Stimulated activated CD4-positive, alpha-beta T cell treated with anti-CD3 and anti-CD28 coated beads, Interleukin-2, amount 100 ng/mL, for 48 hours (primary cell): ENCODE measurements at regions not wholly inside any gene's neighbourhood (a gene's known extent, or its start where the extent isn't known, plus 50 kb on each side); places are given as distances from the start of the nearest gene placed in this dataset.

ENCODE experiments used
- DNase-seq, 2 donors: peaks; one replicate each; pipeline ENCODE4 v3.0.0-alpha.2; 2020

GRCh38 chr5:2657151-2657550 lies 94.3 kb downstream of the IRX2 start:
- no peak for DNase-seq

GRCh38 chr5:2656206-2656605 lies 95.3 kb downstream of the IRX2 start:
- DNase-seq: no peak

- no peak for DNase-seq
Measured at GRCh38 chr5:2653991-2654390, 97.5 kb downstream of the IRX2 start.

- no peak for DNase-seq
Measured at GRCh38 chr5:2651116-2651515, 100.4 kb downstream of the IRX2 start.

GRCh38 chr5:2642684-2643345 lies 108.7 kb downstream of the IRX2 start:
- DNase-seq: no peak

GRCh38 chr5:2640717-2641116 lies 110.8 kb downstream of the IRX2 start:
- no peak for DNase-seq

GRCh38 chr5:2639425-2639824 lies 112.1 kb downstream of the IRX2 start:
- no peak for DNase-seq

GRCh38 chr5:2634399-2635176 lies 116.9 kb downstream of the IRX2 start:
- DNase-seq: no peak

- DNase-seq: no peak
Measured at GRCh38 chr5:2633992-2634391, 117.5 kb downstream of the IRX2 start.

- no peak for DNase-seq
Measured at GRCh38 chr5:2631758-2632157, 119.7 kb downstream of the IRX2 start.

GRCh38 chr5:2629045-2629444 lies 122.4 kb downstream of the IRX2 start:
- no peak for DNase-seq

GRCh38 chr5:2627867-2628266 lies 123.6 kb downstream of the IRX2 start:
- DNase-seq: no peak

GRCh38 chr5:2626572-2626971 lies 124.9 kb downstream of the IRX2 start:
- DNase-seq: no peak

- no peak for DNase-seq
Measured at GRCh38 chr5:2622866-2623265, 128.6 kb downstream of the IRX2 start.

GRCh38 chr5:2621631-2622030 lies 129.8 kb downstream of the IRX2 start:
- no peak for DNase-seq

- DNase-seq: no peak
Measured at GRCh38 chr5:2619216-2619615, 132.3 kb downstream of the IRX2 start.

GRCh38 chr5:2617461-2617860 lies 134.0 kb downstream of the IRX2 start:
- no peak for DNase-seq

GRCh38 chr5:2615917-2616316 lies 135.6 kb downstream of the IRX2 start:
- DNase-seq: no peak

GRCh38 chr5:2614571-2614970 lies 136.9 kb downstream of the IRX2 start:
- no peak for DNase-seq

- no peak for DNase-seq
Measured at GRCh38 chr5:2611659-2612058, 139.8 kb downstream of the IRX2 start.

- DNase-seq: no peak
Measured at GRCh38 chr5:2610986-2611385, 140.5 kb downstream of the IRX2 start.

GRCh38 chr5:2608391-2608790 lies 143.1 kb downstream of the IRX2 start:
- DNase-seq: no peak

GRCh38 chr5:2607598-2607997 lies 143.9 kb downstream of the IRX2 start:
- no peak for DNase-seq

GRCh38 chr5:2603272-2603575 lies 148.3 kb downstream of the IRX2 start:
- no peak for DNase-seq
